GM21619 (cell line): ENCODE measurements at regions not wholly inside any gene's neighbourhood (a gene's known extent, or its start where the extent isn't known, plus 50 kb on each side); places are given as distances from the start of the nearest gene placed in this dataset.

Source experiments
- ATAC-seq: cut with Tn5 transposase; IDR thresholded peaks from one replicate; pipeline ENCODE4 v1.9.1; 2021; ENCODE audit not compliant: unreplicated experiment

- no peak for ATAC-seq
These were observed 117.1 kb downstream of the ZFP36L2 start for GRCh38 chr2:43109261-43109743.

GRCh38 chr2:43107679-43108078, 118.7 kb downstream of the ZFP36L2 start:
- ATAC-seq: no peak

- no peak for ATAC-seq
These were observed 119.6 kb downstream of the ZFP36L2 start for GRCh38 chr2:43106559-43107527.

- no peak for ATAC-seq
These were observed 120.5 kb downstream of the ZFP36L2 start for GRCh38 chr2:43105586-43106558.

- ATAC-seq: no peak
These were observed 121.6 kb downstream of the ZFP36L2 start for GRCh38 chr2:43104763-43105162.

GRCh38 chr2:43104106-43104505, 122.3 kb downstream of the ZFP36L2 start:
- ATAC-seq: no peak

- ATAC-seq: no peak
These were observed 123.4 kb downstream of the ZFP36L2 start for GRCh38 chr2:43103093-43103404.

GRCh38 chr2:43102366-43103092, 123.9 kb downstream of the ZFP36L2 start:
- no peak for ATAC-seq

- ATAC-seq: no peak
These were observed 124.7 kb downstream of the ZFP36L2 start for GRCh38 chr2:43101751-43102150.

- ATAC-seq: no peak
These were observed 125.3 kb downstream of the ZFP36L2 start for GRCh38 chr2:43100883-43101662.

- ATAC-seq: no peak
These were observed 126.0 kb downstream of the ZFP36L2 start for GRCh38 chr2:43100362-43100882.

GRCh38 chr2:43099797-43100196, 126.6 kb downstream of the ZFP36L2 start:
- ATAC-seq: no peak

GRCh38 chr2:43098539-43098938, 127.9 kb downstream of the ZFP36L2 start:
- no peak for ATAC-seq

GRCh38 chr2:43097644-43098408, 128.6 kb downstream of the ZFP36L2 start:
- ATAC-seq: no peak

GRCh38 chr2:43095533-43096295, 130.7 kb downstream of the ZFP36L2 start:
- no peak for ATAC-seq

GRCh38 chr2:43092520-43093179, 133.8 kb downstream of the ZFP36L2 start:
- ATAC-seq: no peak

GRCh38 chr2:43090317-43090716, 136.1 kb downstream of the ZFP36L2 start:
- ATAC-seq: no peak
